HCT116 (cell line): ENCODE measurements at regions not wholly inside any gene's neighbourhood (a gene's known extent, or its start where the extent isn't known, plus 50 kb on each side); places are given as distances from the start of the nearest gene placed in this dataset.

Experiments
- ATAC-seq: fragments of 200-7000 bp; cut with Tn5 transposase; 2 replicates; pipeline ENCODE4 v1.9.1; 2020; ENCODE audit warnings: mild to moderate bottlenecking, moderate library complexity
- BruUV-seq: library from RNA; stranded (reverse); fragments of 400-500 nt; replicated peaks from 2 replicates; lab custom pipeline; 2021; lab: Mats Ljungman, UMichigan
- CTCF ChIA-PET: fragments of 300-600 bp; sonication (Branson Sonifier 250); formaldehyde crosslinking; loops from one replicate; lab custom pipeline; 2021; ENCODE audit warnings: antibody characterized with exemption; lab: Charles Lee
- POLR2A ChIA-PET: fragments of 300-600, 350-600 bp; sonication (Branson Sonifier 250); formaldehyde crosslinking; loops from one replicate; lab custom pipeline; 2021; ENCODE audit warnings: antibody characterized with exemption; lab: Charles Lee
- RAD21 ChIA-PET, 2 experiments: fragments of 300-600 bp; sonication (Branson Sonifier 250); formaldehyde crosslinking; loops; one replicate each; lab custom pipeline; 2023; ENCODE audit warnings: low total read pairs in 2 of 2; ENCODE audit not compliant: uncharacterized antibody in 2 of 2, unreplicated experiment in 2 of 2, low non-redundant PET in 1 of 2; lab: Charles Lee
- DNase-seq: peaks from one replicate; pipeline ENCODE4 v3.0.0-alpha.2; 2010; ENCODE audit warnings: low read depth, low spot score
- H2AFZ ChIP-seq: fragments of 200-600 bp; shearing (Covaris generic), sonication (generic); 2 replicates; pipeline ENCODE4 v1.6.1; 2017; ENCODE audit warnings: low read depth, mixed run types, mixed read lengths, antibody characterized with exemption, low read length; ENCODE audit not compliant: poor library complexity, severe bottlenecking
- H3K27ac ChIP-seq: 2 replicates; pipeline ENCODE4 v1.5.1; 2012; ENCODE audit warnings: low read depth, low read length
- H3K27me3 ChIP-seq: fragments of 200-600 bp; sonication (generic); 2 replicates; pipeline ENCODE4 v1.6.1; 2016; ENCODE audit warnings: mixed run types, low read length, mixed read lengths; ENCODE audit not compliant: insufficient read depth
- H3K36me3 ChIP-seq, 2 experiments: fragments of 200-500 bp in 1 of 2; fragments of 200-600 bp in 1 of 2; sonication (Bioruptor generic) in 1 of 2; sonication (generic) in 1 of 2; 2 replicates each; pipeline versions ENCODE4 v1.5.1 to v1.6.1; 2014 to 2016; ENCODE audit warnings: low read length in 2 of 2, inconsistent platforms in 1 of 2, mixed read lengths in 1 of 2, mixed run types in 1 of 2; ENCODE audit not compliant: insufficient read depth in 2 of 2, control insufficient read depth in 1 of 2
- H3K4me1 ChIP-seq, 2 experiments: fragments of 200-600 bp in 1 of 2; sonication (generic) in 1 of 2; 2 replicates each; pipeline versions ENCODE4 v1.5.1 to v1.6.1; 2012 to 2017; ENCODE audit warnings: low read length in 2 of 2, inconsistent platforms in 1 of 2, mild to moderate bottlenecking in 1 of 2, mixed read lengths in 1 of 2, mixed run types in 1 of 2, moderate library complexity in 1 of 2; ENCODE audit not compliant: insufficient read depth in 2 of 2, control insufficient read depth in 1 of 2
- H3K4me2 ChIP-seq: fragments of 200-600 bp; sonication (generic); 2 replicates; pipeline ENCODE4 v1.6.1; 2017; ENCODE audit warnings: mixed run types, low read length, mixed read lengths
- H3K4me3 ChIP-seq, 2 experiments: fragments of 200-600 bp in 1 of 2; sonication (generic) in 1 of 2; replicated peaks in 1 of 2; 2 replicates each; pipeline ENCODE4 v1.5.1; 2011 to 2016; ENCODE audit warnings: low read length in 2 of 2, control low read depth in 1 of 2, low read depth in 1 of 2, mild to moderate bottlenecking in 1 of 2, mixed read lengths in 1 of 2, mixed run types in 1 of 2
- H3K79me2 ChIP-seq: fragments of 200-600 bp; sonication (generic); 2 replicates; pipeline ENCODE4 v1.6.1; 2017; ENCODE audit warnings: mild to moderate bottlenecking, mixed run types, low read length, moderate library complexity, mixed read lengths; ENCODE audit not compliant: insufficient read depth
- H3K9ac ChIP-seq: fragments of 200-600 bp; sonication (generic); 2 replicates; pipeline ENCODE4 v1.6.1; 2016; ENCODE audit warnings: low read length, mixed read lengths
- H3K9me2 ChIP-seq: fragments of 200-600 bp; sonication (generic), shearing (Covaris generic); 2 replicates; pipeline ENCODE4 v1.6.1; 2017; ENCODE audit warnings: mixed run types, mild to moderate bottlenecking, moderate library complexity; ENCODE audit not compliant: insufficient read depth
- H3K9me3 ChIP-seq, 2 experiments: fragments of 200-500 bp in 1 of 2; fragments of 200-600 bp in 1 of 2; sonication (Bioruptor generic) in 1 of 2; sonication (generic) in 1 of 2; 2 replicates each; pipeline ENCODE4 v1.6.1; 2014 to 2017; ENCODE audit warnings: low read length in 2 of 2, mixed read lengths in 2 of 2, inconsistent platforms in 1 of 2, low read depth in 1 of 2, mild to moderate bottlenecking in 1 of 2, mixed run types in 1 of 2, moderate library complexity in 1 of 2; ENCODE audit not compliant: control insufficient read depth in 1 of 2, insufficient read depth in 1 of 2
- H4K20me1 ChIP-seq: fragments of 200-600 bp; sonication (generic), shearing (Covaris generic); 2 replicates; pipeline ENCODE4 v1.6.1; 2017; ENCODE audit warnings: mixed run types, mild to moderate bottlenecking, moderate library complexity; ENCODE audit not compliant: insufficient read depth
- ATF3 ChIP-seq: IDR thresholded peaks from 2 replicates; pipeline ENCODE4 v1.6.1; 2012
- CTCF ChIP-seq, 3 experiments: fragments of 200-600 bp in 1 of 3; sonication (generic) in 1 of 3; IDR thresholded peaks in 2 of 3; conservative IDR thresholded peaks in 1 of 3; 2 replicates each; pipeline ENCODE4 v1.5.1; 2012 to 2017; ENCODE audit warnings: low read depth in 2 of 3, low read length in 2 of 3, antibody characterized with exemption in 1 of 3, borderline replicate concordance in 1 of 3, control low read depth in 1 of 3, mild to moderate bottlenecking in 1 of 3, mixed read lengths in 1 of 3, mixed run types in 1 of 3, moderate library complexity in 1 of 3; ENCODE audit not compliant: insufficient read depth in 1 of 3
- EGR1 ChIP-seq: IDR thresholded peaks from 2 replicates; pipeline ENCODE4 v1.6.1; 2012; ENCODE audit warnings: low read depth
- EZH2 ChIP-seq: fragments of 200-600 bp; sonication (generic); IDR thresholded peaks from 2 replicates; pipeline ENCODE4 v1.6.1; 2017; ENCODE audit warnings: antibody characterized with exemption, mixed run types
- EZH2phosphoT487 ChIP-seq: fragments of 200-600 bp; IDR thresholded peaks from 2 replicates; pipeline ENCODE4 v1.6.1; 2018; ENCODE audit warnings: antibody characterized with exemption, borderline replicate concordance
- FOSL1 ChIP-seq: IDR thresholded peaks from 2 replicates; pipeline ENCODE4 v1.6.1; 2012; ENCODE audit warnings: low read depth
- JUND ChIP-seq: IDR thresholded peaks from 2 replicates; pipeline ENCODE4 v1.6.1; 2012
- REST ChIP-seq: IDR thresholded peaks from 2 replicates; pipeline ENCODE4 v1.6.1; 2012; ENCODE audit warnings: low read depth
- SIN3A ChIP-seq: IDR thresholded peaks from 2 replicates; pipeline ENCODE4 v1.6.1; 2012; ENCODE audit warnings: low read depth
- SRF ChIP-seq: IDR thresholded peaks from 2 replicates; pipeline ENCODE4 v1.6.1; 2012; ENCODE audit warnings: low read depth
- TCF7L2 ChIP-seq: IDR thresholded peaks from 2 replicates; pipeline ENCODE4 v1.7.0; 2011; ENCODE audit warnings: borderline replicate concordance, inconsistent platforms; ENCODE audit not compliant: insufficient read depth, insufficient read length; ENCODE audit errors: extremely low read depth
- ZBTB33 ChIP-seq: IDR thresholded peaks from 2 replicates; pipeline ENCODE4 v1.6.1; 2011; ENCODE audit warnings: mild to moderate bottlenecking, low read length, moderate library complexity; ENCODE audit not compliant: insufficient replicate concordance; ENCODE audit errors: extremely low read depth
- ZFX ChIP-seq: fragments of 450-650 bp; IDR thresholded peaks from 2 replicates; pipeline ENCODE4 v1.6.1; 2017
- ZNF274 ChIP-seq: fragments of 200-500 bp; sonication (Bioruptor generic); IDR thresholded peaks from 2 replicates; pipeline ENCODE4 v1.6.1; 2014; ENCODE audit warnings: mild to moderate bottlenecking, low read depth, low read length, inconsistent platforms
- intact Hi-C: fragments of 100-400 bp; cut with micrococcal nuclease; formaldehyde crosslinking; loops from 2 replicates; pipeline ENCODE4 v1.10.0; 2022

GRCh38 chr14:98173305-98173704 is 1098.7 kb downstream of the BCL11B start:
- no peak overlapping the region for H3K9ac ChIP-seq
- no peak overlapping the region for H3K4me2 ChIP-seq
- H3K9me3 ChIP-seq = no peaks in the 10 kb centered on the region; a peak in 1 of 4 replicates
- ATAC-seq (no peak), DNase-seq (no peak)
- no peaks in the 10 kb centered on the region for H3K9me2 ChIP-seq
- BruUV-seq = no TSS peak
- RAD21 ChIA-PET = no interaction called here
- H3K79me2 ChIP-seq = no peaks in the 10 kb centered on the region
- H3K4me3 ChIP-seq = no peak overlapping the region
- POLR2A ChIA-PET = no interaction called here
- intact Hi-C loops = no loop called here
- H2AFZ ChIP-seq = no peak overlapping the region
- no peak for TF ChIP-seq CTCF (IDR thresholded peaks at IDR 0.05 in 2 of 3, conservative IDR thresholded peaks at IDR 0.05 in 1 of 3; ENCODE audit: borderline replicate concordance in 1 of 3, insufficient read depth in 1 of 3, low read depth in 2 of 3, low read length in 2 of 3)
- no peak for TF ChIP-seq EZH2phosphoT487
- TF ChIP-seq EGR1 = no peak
- TF ChIP-seq REST = no peak
- TF ChIP-seq ZNF274 = no peak
- TF ChIP-seq ZBTB33 = no peak
- TF ChIP-seq SIN3A = no peak
- TF ChIP-seq SRF = no peak
- TF ChIP-seq ZFX = no peak
- no peak for TF ChIP-seq EZH2
- TF ChIP-seq FOSL1 = no peak
- no peak for TF ChIP-seq JUND
- no peak for TF ChIP-seq TCF7L2
- TF ChIP-seq ATF3 = no peak
- no peaks in the 10 kb centered on the region for H4K20me1 ChIP-seq
- H3K27ac ChIP-seq = no peak overlapping the region
- no peaks in the 10 kb centered on the region for H3K36me3 ChIP-seq
- no peaks in the 10 kb centered on the region for H3K4me1 ChIP-seq
- no peaks in the 10 kb centered on the region for H3K27me3 ChIP-seq
- CTCF ChIA-PET = no interaction called here
